ENCODE measurements at regions not wholly inside any gene's neighbourhood (a gene's known extent, or its start where the extent isn't known, plus 50 kb on each side); places are given as distances from the start of the nearest gene placed in this dataset.

DNA sequence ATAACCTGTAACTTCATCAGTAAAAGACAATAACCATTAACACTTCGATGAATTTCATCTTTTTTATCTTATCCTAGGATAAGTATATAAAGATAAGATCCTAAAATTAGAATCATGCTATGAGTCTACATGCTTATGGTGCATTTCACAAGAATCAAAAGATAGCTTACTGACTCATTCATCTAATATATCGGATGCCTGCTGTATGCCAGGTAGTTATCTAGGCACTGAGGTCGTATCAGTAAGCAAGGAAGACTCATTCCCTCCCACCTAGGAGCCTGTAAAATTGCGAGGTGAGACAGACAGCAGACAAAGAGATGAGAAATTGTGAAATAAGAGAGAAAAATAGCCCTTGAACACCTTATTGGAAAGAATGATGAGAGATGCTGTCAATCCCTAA, 240.6 kb upstream of the ADAMTSL1 start:
- no peak for DNase-seq (ENCODE audit: low read depth)

DNA sequence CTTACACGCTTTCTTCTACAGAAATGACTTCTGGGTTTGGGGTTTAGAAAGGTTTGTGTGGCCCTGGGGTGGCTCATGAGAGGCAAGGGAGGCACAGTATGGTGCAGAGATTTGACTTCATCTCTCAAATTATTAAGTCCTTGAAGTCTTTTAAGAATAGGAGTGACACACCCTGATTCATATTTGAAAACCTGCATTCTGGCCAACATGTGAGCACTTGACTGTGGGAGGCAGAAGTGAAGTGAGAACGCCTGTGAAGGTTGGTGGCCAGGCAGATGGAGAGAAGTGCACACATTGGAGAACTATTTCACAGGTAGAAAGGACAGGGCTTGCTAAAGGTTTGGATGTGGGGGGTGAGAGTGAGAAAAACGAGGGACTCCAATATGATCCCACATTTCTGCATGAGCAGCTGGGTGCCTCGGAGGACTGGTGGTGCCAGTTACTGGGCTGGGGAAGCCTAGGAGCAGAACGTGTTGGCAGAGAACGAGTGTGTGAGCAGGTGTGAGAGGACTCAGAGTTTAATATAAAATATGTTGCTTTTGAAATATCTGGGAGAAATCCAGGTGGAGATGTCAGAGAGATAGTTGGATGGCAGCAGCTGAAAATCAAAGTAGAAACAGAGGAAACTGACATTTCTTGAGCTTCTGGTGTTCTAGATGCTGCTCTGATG, 240.0 kb upstream of the ADAMTSL1 start:
- DNase-seq (ENCODE audit: low read depth) = no peak

DNA sequence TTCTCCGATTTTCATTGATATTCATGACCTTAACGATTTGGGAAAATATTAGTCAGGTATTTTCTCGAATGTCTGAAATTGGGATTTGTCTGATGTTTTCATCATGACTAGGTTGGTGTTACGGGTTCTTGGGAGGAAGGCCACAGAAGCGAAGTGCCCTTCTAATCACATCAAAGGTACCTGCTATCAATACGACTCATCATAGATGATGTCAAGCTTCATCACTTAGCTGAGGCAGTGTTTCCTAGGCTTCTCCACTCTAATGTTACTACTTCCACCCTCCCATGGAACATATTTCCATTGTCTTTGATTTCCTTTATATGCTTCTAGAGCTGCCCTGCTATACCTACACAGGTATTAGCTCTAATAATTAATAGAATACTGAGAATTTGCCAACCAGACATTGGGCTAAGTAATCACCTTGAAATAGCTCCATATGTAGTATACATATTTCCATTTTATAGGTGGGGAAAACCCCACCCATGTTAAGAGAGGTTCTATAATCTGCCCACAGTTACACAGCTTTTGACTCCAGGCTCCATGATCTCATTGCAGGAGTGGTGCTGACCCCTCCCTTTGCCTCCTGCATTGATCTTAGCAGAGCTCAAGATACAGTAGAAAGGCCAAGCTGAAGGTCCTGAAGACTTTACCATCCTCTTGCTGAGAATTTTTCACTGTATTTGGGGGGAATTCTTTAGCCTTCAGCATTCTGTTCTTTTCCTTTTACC, 238.6 kb upstream of the ADAMTSL1 start:
- no peak for DNase-seq (ENCODE audit: low read depth)

DNA sequence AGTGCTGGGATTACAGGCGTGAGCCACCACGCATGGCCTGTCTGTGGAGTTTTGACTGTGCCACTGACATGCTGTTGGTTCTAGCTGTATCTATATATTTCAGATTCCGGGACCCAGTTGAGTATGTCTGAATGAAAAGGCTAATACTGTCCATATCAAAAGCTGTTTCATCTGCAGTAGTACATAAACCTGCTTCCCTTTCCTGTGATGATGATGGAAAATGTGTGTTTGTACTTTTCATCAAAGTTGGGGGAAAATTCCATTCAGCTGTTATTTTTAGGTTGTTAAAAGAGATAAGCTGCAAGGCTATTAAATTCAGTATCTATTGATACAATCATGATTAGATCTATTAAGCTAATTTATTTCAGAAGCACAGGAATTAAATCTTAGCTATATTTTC, 237.6 kb upstream of the ADAMTSL1 start:
- no peak for DNase-seq (ENCODE audit: low read depth)

DNA sequence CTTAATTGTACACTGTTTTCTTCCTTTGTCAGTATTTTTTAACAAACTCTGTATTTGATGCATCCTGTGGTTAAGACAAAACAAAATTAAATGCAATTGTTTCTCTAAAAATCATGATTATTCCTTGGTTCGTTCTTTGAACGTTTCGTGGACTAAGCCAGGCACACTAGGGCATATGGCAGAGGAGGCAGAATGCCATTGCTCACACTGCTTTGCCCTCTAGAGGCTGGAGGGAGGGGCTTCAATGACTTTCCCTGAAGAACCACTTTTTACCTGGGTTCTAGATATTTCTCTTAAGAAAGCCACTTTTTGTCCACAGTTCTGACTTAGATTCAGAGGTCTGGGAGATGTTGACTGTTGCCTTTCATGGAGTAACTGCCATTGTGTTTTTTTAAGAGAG, 236.2 kb upstream of the ADAMTSL1 start:
- no peak for DNase-seq (ENCODE audit: low read depth)

DNA sequence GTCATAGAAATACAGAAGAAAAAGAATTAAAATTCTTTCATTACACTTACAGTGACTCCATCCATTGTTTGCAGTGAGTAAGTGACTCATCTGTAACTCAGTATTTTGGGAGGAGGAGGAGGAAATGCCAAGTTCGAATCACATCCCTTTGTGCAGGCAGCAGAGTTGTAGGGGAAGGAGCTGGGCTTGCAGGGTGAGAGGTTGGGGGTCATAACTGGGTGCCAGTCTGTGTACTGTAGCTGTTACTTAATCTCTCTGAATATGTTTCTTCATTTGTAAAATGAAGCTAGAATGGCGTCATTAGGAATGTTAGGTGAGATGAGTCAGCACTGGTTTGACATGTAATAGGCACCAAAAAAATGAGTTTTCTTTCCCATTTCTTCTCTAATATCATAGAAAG, 235.7 kb upstream of the ADAMTSL1 start:
- no peak for DNase-seq (ENCODE audit: low read depth)

DNA sequence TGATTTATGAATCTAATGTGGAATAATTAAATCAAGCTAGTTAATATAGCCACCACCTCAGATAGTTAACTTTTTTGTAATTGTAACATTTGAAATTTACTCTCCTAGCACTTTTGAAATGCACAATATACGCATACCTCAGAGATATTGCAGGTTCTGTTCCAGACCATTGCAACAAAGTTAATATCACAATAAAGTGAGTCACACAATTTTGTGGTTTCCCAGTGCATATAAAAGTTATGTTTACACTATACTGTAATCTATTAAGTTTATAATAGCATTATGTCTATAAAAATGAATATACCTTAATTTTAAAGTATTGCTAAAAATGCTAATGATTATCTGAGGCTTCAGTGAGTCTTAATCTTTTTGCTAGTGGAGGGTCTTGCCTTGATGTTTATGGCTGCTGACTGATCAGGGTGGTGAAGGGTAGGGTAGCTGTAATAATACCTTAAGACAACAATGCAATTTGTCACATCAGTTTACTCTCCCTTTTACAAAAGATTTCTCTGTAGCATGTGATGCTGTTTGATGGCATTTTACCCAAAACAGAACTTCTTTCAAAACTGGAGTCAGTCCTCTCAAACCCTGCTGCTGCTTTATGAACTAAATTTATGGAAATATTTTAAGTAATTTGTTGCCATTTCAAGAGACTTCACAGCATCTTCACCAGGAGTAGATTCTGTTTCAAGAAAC, 235.1 kb upstream of the ADAMTSL1 start:
- no peak for DNase-seq (ENCODE audit: low read depth)

DNA sequence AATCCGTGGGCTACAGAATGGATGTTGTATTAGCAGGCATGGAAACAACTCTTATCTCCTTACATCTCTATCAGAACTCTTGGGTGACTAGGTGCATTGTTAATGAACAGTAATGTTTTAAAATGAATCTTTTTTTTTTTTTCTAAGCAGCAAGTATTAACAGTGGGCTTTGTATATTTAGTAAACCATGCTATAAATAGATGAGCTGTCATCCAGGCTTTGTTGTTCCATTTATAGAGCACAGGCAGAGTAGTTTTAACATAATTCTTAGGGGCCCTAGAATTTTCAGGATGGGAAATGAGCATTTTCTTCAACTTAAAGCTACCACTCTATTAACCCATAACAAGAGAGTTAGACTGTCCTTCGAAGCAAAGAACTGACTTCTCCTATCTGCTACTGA, 233.7 kb upstream of the ADAMTSL1 start:
- DNase-seq (ENCODE audit: low read depth) = no peak

DNA sequence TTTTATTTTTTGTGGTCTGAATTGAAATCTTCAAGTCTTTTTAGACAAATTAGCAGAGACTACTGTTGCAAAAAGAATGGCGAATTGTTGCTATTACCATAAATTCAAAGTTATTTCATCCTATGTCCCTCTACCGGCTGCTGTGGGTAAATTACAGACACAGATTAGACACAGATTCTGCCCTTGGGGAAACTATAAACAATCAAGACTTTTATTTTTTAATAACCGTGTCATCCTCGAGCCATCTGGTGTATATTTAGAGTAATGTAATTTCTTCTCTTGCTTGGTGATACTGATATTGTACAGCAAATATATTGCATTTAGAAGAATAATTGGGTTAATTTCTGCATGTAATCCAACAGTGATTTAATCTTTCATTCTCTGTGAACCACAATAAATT, 228.0 kb upstream of the ADAMTSL1 start:
- no peak for DNase-seq (ENCODE audit: low read depth)

DNA sequence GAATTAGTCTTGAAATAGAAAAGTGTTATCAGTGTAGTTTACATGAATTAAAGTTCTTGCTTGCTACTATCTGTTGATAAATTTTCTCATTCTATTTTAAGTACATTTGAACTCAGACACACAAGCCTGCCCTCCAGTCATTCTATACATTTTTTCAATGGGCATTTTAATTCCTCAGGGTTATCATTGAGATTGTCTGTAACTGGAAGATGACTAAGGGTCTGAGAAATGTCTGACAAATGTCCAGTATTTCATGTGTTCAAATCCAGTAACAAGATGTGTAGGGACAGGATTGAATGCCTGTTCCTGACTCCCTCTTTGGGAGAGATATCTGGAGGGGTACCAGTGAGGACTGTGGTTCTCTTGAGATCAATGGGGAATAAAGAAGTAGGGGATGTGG, 223.9 kb upstream of the ADAMTSL1 start:
- DNase-seq (ENCODE audit: low read depth) = no peak

DNA sequence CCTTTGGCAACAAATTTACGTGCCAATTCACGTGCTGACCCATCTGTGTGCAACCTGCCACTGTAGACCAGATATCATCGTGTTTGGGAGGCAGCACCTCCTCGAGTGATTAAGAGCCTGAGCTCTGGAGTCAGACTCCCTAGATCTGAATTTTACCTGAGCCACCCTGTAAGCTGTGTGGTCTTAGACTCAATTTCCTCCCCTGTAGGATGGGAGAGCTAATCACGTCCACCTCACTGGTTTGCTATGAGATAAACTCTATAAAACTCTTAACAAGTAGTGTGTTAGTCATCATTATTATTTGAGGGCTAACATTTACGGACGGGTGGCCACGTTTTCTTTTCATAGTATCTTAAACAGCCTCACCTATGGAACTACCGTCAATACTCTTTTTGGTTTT, 220.0 kb upstream of the ADAMTSL1 start:
- DNase-seq (ENCODE audit: low read depth) = no peak

DNA sequence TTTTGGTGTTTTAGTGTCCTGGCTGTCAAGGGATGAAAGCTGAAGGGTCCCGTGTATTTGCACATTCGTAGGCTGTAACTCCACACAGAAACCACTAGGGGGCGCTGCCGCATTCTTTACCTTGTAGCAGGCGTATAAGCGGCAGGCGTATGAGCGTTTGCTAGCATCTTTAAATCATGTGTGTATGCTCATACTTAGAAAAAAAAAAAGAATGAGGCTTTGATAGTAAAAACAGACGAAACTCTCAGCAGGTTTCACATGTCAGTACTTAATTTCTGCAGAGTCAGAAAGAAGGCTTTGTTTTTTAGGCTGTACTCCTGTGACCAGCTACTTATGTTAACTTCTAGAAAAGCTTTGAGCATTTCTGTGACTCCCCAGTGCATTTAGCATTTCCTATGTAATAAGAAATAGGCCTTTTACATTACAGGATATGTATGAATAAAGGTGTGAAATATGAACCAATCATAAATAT, 218.8 kb upstream of the ADAMTSL1 start:
- DNase-seq (ENCODE audit: low read depth) = peak; percentile 59

DNA sequence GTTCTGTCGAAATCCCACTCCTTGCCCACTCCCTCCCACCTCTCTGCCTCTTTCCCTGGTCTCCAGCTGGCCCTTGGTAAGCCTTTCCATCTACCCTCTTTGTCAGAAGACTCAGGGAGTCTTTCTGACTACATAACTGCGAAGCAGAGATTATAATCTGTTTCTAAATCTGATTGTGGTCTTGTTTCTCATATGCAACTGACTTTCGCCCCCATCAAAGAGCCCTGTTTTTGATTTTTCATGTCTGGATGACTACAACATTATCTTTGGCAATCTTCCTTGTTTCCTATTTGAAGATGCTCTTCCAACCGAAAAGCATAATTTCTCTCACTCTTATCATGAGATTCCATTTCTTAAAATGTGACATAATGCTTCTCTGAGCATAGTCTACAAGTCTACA, 218.2 kb upstream of the ADAMTSL1 start:
- no peak for DNase-seq (ENCODE audit: low read depth)

DNA sequence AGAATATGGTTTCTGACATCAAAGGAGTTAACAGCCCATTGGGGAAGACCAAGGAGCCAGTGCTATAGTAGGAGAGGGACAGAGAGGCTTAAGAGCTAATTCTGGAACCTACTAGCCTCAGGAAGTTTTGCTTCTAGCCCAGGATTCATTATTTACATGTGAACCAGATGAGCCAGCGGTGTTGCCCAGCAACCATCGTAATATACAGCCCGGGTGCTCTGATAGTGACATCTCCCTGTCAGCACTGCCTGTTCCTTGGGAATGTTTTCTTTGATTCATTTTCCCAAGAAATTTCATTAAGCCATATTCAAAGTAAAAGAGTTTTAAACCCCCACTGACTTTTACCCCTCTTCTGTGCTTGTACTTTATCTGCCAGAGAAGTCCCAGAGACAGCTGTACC, 217.4 kb upstream of the ADAMTSL1 start:
- DNase-seq (ENCODE audit: low read depth) = no peak

DNA sequence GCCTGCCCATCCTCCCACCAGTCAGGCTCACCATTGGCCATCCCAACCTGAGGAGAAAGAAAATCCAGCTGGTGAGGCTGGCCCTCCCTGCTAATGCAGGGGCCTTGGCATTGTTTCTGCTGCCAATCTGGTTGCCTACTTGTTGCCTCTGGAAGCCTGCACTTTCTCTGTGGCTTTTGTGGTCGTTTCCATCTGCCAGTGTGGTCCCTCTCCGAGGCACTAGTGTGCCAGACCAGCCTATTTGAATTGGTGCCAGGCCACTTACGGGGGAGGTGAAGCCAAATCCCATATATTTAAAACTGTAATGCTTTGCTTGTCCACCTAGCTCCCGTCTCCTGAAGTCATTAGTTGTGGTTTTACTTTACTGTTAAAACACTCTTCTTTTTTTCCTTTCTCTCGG, 213.4 kb upstream of the ADAMTSL1 start:
- no peak for DNase-seq (ENCODE audit: low read depth)

DNA sequence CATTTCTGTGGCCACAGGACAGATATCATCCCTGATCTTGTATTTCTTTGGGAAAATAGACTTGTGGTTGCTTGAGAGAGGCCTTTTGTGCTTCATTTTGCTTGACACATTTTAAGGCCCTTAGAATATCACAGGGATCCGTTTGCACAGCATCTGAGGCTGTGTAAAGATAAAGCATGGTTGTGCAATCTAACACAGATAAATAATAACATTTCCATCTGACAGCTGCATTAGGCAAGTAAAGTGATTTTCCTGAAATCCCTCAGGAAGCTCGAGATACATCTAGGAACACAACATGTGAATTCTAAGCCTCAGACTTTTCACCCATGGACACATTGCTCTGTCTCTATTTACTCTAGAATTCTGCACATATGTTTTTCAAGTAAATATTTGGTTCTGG, 212.8 kb upstream of the ADAMTSL1 start:
- no peak for DNase-seq (ENCODE audit: low read depth)

DNA sequence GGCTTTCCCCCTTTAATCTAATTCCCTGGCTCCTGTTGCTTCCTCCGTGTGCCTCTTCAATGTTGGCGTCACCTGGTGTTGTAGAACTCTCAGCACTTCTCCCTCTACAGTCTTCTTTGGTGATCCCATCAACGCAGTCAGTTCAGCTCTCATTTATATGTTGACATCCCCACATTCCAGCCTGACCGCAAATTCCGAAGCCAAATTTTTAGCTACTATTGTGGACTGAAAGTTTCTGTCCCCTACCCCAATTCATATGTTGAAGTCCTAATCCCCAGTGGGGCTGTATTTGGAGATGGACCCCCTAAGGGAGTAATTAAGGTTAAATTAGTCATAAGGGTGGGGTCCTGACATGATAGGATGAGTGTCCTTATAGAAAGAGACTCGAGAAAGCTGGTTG, 210.6 kb upstream of the ADAMTSL1 start:
- DNase-seq (ENCODE audit: low read depth) = no peak

DNA sequence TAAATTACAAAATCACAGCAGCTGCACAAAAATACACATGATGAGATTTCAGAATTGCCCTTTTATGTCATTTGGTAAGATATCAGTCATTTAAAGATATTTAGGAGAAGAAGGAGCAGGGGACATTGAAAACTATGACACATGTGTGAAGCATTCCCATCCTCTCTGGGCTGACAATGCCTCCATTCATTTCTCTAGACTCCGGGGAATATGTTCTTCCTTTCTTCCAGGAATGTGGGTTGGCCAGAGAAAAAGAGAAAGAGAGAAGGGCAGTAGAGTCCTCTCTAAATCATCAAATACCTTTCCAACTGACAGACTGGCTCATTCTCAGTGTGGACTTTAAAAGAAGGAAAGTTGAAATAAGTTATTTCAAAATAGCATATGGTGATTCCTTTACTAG, 205.6 kb upstream of the ADAMTSL1 start:
- no peak for DNase-seq (ENCODE audit: low read depth)

DNA sequence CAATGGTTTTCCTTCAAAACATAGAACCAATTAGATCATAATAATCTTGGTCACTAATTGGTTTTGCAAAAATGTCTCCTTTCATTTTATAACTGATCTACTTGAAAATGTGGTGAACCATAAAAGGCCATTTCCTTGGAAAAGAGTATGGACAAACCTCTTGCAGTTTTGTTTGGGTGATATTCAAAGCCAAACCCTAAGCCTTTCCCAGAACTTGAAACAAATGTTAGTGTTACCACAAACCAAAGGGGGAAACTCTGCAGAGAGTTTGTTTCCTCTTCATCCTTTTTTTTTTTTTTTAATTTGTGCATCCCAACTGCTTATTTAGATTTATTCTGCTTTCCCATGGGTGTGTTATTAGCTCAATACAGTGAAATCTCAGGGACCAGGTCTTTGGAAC, 204.4 kb upstream of the ADAMTSL1 start:
- DNase-seq (ENCODE audit: low read depth) = no peak

DNA sequence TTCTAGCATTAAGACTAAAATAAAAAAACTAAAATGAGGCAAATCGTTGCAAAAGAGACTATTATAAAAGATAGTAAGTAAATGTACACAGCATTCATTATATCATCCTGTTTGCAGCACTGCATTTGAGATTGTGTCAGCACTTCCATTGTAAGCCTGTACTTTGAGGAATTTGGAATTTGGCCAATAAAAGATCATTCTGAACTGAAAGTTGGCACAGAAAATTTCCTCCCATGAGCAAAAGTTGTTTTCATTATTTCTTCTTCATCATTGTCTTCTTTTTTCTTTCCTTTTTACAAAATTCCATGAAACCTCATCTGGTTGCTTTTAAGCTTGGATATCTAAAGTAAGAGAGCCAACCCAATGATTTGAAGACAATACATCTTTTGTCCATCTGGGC, 199.3 kb upstream of the ADAMTSL1 start:
- no peak for DNase-seq (ENCODE audit: low read depth)

DNA sequence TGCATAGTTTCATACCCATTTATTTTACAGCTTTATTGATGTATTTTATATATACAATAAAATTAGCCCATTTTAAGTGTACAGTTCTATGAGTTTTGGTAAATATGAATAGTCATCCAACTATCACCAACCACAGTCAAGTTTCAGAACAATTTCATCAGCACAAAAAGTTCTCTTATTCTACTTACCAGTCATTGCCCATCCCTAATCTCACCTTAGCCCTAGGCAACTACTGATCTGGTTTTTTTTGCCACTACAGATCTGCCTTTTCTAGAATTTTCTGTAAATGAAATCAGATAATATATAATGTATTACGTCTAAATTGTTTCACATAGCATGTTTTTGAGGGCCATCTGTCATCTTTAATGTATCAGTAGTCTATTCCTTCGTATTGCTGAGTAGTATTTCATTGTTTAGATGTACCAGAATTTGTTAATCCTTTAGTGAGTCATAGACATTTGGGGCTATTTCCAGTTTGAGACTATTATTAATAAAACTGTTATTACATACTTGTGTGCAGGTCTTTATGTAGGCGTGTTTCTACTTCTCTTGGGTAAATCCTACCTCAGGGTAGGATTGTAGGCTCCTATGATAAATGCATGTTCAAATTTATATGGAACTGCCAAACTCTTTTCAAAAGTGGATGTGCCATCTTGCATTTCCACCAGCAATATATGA, 198.5 kb upstream of the ADAMTSL1 start:
- DNase-seq (ENCODE audit: low read depth) = no peak

DNA sequence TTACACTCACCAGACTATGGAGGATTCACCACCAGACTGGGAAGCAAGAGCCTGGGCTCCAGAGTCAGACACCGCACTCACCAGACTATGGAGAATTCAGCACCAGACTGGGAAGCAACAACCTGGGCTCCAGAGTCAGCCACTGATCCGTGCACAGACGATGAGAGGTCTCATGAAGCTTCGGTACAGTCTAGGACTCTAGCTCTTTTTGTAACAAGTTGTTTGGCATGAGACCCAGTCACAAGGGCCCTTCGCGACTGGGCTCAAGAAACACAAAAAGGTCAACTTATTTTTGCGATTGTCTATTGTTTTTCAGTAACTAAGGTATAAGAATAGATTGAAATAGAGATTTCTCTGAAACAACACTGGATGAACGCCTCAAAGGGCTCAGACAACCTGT, 192.7 kb upstream of the ADAMTSL1 start:
- no peak for DNase-seq (ENCODE audit: low read depth)

DNA sequence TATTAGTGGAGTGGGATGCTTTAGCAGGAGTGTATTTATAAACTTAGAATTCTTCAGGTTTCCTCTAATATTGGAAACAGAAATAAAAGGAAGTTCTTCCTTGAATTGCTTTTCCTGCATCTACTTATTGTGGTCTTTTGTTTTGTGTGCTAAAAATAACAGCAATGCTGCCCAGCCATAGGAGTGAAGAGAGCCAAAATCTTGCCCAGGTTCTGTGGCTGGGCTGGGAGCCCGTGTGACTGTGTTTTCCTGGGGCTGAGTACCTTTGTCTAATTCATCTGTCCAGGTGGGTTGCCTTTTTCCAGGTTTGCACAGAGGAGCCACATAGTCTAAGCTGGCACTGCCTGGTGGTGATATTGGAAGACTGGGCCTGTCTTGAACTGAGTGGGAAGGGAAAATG, 179.7 kb upstream of the ADAMTSL1 start:
- DNase-seq (ENCODE audit: low read depth) = no peak

All from activated gamma-delta T cell treated with anti-CD3 and anti-CD28 coated beads, Interleukin-2, amount 50 U/mL, for 16 hours (primary cell).